ENCODE measurements at regions not wholly inside any gene's neighbourhood (a gene's known extent, or its start where the extent isn't known, plus 50 kb on each side); places are given as distances from the start of the nearest gene placed in this dataset.

- H3K4me2 ChIP-seq, result no peak overlapping the region
- Mint-ChIP-seq H3K4me1 (no peaks in the 10 kb centered on the region), H3K27me3 (ENCODE audit: insufficient read depth, low read depth) (no peaks in the 10 kb centered on the region), H3K36me3 (peaks cover 4% of the 10 kb centered on the region), H3K27ac (no peak overlapping the region), H3K9me3 (peaks cover 34% of the 10 kb centered on the region), H3K4me3 (no peak overlapping the region)
- no peaks in the 10 kb centered on the region for H4K20me1 ChIP-seq (ENCODE audit: low read depth)
- H3K4me3 ChIP-seq, result no peak overlapping the region
- no peak overlapping the region for H2AFZ ChIP-seq (replicated peaks)
- no peaks in the 10 kb centered on the region for H3K36me3 ChIP-seq
- H3K9ac ChIP-seq, result no peak overlapping the region
- TF ChIP-seq CTCF (IDR thresholded peaks at IDR 0.05), result no peak
- TF ChIP-seq EZH2phosphoT487 (IDR thresholded peaks at IDR 0.05), result no peak
- TF ChIP-seq EZH2 (IDR thresholded peaks at IDR 0.05), result no peak
- no peak for DNase-seq (ENCODE audit: low spot score)
- H3K4me1 ChIP-seq, result no peaks in the 10 kb centered on the region
- H3K9me3 ChIP-seq (ENCODE audit: low read depth), result no peaks in the 10 kb centered on the region
- H3K27ac ChIP-seq, result no peak overlapping the region
- H3K79me2 ChIP-seq (ENCODE audit: low read depth), result no peaks in the 10 kb centered on the region
- H3F3A ChIP-seq (ENCODE audit: low read depth), result no peaks in the 10 kb centered on the region
- H3K27me3 ChIP-seq, result no peaks in the 10 kb centered on the region
Observed at GRCh38 chr6:139666284-139666683, 291.8 kb upstream of the CITED2 start.

- Histone ChIP-seq H4K20me1 (ENCODE audit: low read depth) (no peaks in the 10 kb centered on the region), H3K4me2 (no peak overlapping the region), H3K27ac (no peak overlapping the region), H3K4me3 (no peak overlapping the region), H3K4me1 (no peaks in the 10 kb centered on the region), H3K79me2 (ENCODE audit: low read depth) (no peaks in the 10 kb centered on the region), H3K36me3 (no peaks in the 10 kb centered on the region), H2AFZ (replicated peaks) (no peak overlapping the region), H3F3A (ENCODE audit: low read depth) (no peaks in the 10 kb centered on the region), H3K9ac (no peak overlapping the region), H3K9me3 (ENCODE audit: low read depth) (no peaks in the 10 kb centered on the region), H3K27me3 (no peaks in the 10 kb centered on the region)
- Mint-ChIP-seq H3K27ac (no peak overlapping the region), H3K4me3 (no peak overlapping the region), H3K9me3 (peaks cover 29% of the 10 kb centered on the region), H3K27me3 (ENCODE audit: insufficient read depth, low read depth) (no peaks in the 10 kb centered on the region), H3K4me1 (no peaks in the 10 kb centered on the region), H3K36me3 (peaks cover 4% of the 10 kb centered on the region)
- TF ChIP-seq EZH2phosphoT487 (IDR thresholded peaks at IDR 0.05) (no peak), EZH2 (IDR thresholded peaks at IDR 0.05) (no peak), CTCF (IDR thresholded peaks at IDR 0.05) (no peak)
- DNase-seq (ENCODE audit: low spot score), result no peak
Observed at GRCh38 chr6:139663996-139664395, 289.5 kb upstream of the CITED2 start.

GRCh38 chr6:139659711-139660110 is 285.3 kb upstream of the CITED2 start:
- Mint-ChIP-seq H3K4me3 (no peak overlapping the region), H3K4me1 (peaks cover 25% of the 10 kb centered on the region), H3K27me3 (ENCODE audit: insufficient read depth, low read depth) (no peaks in the 10 kb centered on the region), H3K36me3 (peaks cover 4% of the 10 kb centered on the region), H3K9me3 (peaks cover 19% of the 10 kb centered on the region), H3K27ac (no peak overlapping the region)
- H3K36me3 ChIP-seq, result no peaks in the 10 kb centered on the region
- H3K4me3 ChIP-seq, result no peak overlapping the region
- no peaks in the 10 kb centered on the region for H4K20me1 ChIP-seq (ENCODE audit: low read depth)
- no peak for DNase-seq (ENCODE audit: low spot score)
- no peak overlapping the region for H3K27ac ChIP-seq
- no peaks in the 10 kb centered on the region for H3K27me3 ChIP-seq
- H3K4me2 ChIP-seq, result no peak overlapping the region
- H3K79me2 ChIP-seq (ENCODE audit: low read depth), result no peaks in the 10 kb centered on the region
- H3K9me3 ChIP-seq (ENCODE audit: low read depth), result no peaks in the 10 kb centered on the region
- H2AFZ ChIP-seq (replicated peaks), result no peak overlapping the region
- TF ChIP-seq EZH2phosphoT487 (IDR thresholded peaks at IDR 0.05) (no peak), EZH2 (IDR thresholded peaks at IDR 0.05) (no peak), CTCF (IDR thresholded peaks at IDR 0.05) (no peak)
- H3F3A ChIP-seq (ENCODE audit: low read depth), result no peaks in the 10 kb centered on the region
- H3K4me1 ChIP-seq, result peaks cover 15% of the 10 kb centered on the region
- no peak overlapping the region for H3K9ac ChIP-seq
